OCI-LY3 (cell line): ENCODE measurements at regions not wholly inside any gene's neighbourhood (a gene's known extent, or its start where the extent isn't known, plus 50 kb on each side); places are given as distances from the start of the nearest gene placed in this dataset.
A peak's percentile ranks its signal among the peaks of the same experiment; 100 is the strongest.

Experiments
- H2AFZ ChIP-seq: fragments of 200-600, 300-600 bp; shearing (Covaris generic); 2 replicates; pipeline ENCODE4 v1.6.0; 2014; ENCODE audit warnings: antibody characterized with exemption, low read depth, low read length
- H3K27ac ChIP-seq: fragments of 200-600, 300-600 bp; sonication (generic); 2 replicates; pipeline ENCODE4 v1.5.1; 2014; ENCODE audit warnings: mild to moderate bottlenecking, low read length, moderate library complexity, mixed read lengths
- H3K27me3 ChIP-seq: fragments of 200-600, 300-600 bp; sonication (generic); 2 replicates; pipeline ENCODE4 v1.6.1; 2014; ENCODE audit warnings: low read depth, low read length, mixed read lengths
- H3K36me3 ChIP-seq: fragments of 200-600, 300-600 bp; sonication (generic); replicated peaks from 2 replicates; pipeline ENCODE3; 2014; ENCODE audit warnings: low read depth, low read length, mixed read lengths
- H3K4me1 ChIP-seq: fragments of 300-600, 200-600 bp; sonication (generic); 2 replicates; pipeline ENCODE4 v1.6.1; 2014; ENCODE audit warnings: low read length, mixed read lengths
- H3K4me2 ChIP-seq: fragments of 200-600, 300-600 bp; sonication (generic); 2 replicates; pipeline ENCODE4 v1.6.1; 2014; ENCODE audit warnings: low read length, mixed read lengths
- H3K4me3 ChIP-seq: fragments of 300-600, 200-600 bp; sonication (generic); 2 replicates; pipeline ENCODE4 v1.5.1; 2014; ENCODE audit warnings: antibody characterized with exemption, mild to moderate bottlenecking, low read length, moderate library complexity
- H3K79me2 ChIP-seq: fragments of 300-600, 200-600 bp; shearing (Covaris generic); 2 replicates; pipeline ENCODE4 v1.6.1; 2014; ENCODE audit warnings: mild to moderate bottlenecking, low read length, mixed read lengths
- H3K9ac ChIP-seq: fragments of 300-600, 200-600 bp; shearing (Covaris generic); 2 replicates; pipeline ENCODE4 v1.6.0; 2014; ENCODE audit warnings: mild to moderate bottlenecking, low read length, moderate library complexity
- H3K9me3 ChIP-seq: fragments of 200-600, 300-600 bp; shearing (Covaris generic); 2 replicates; pipeline ENCODE4 v1.6.1; 2014; ENCODE audit warnings: low read length, mixed read lengths; ENCODE audit not compliant: insufficient read depth
- H4K20me1 ChIP-seq: fragments of 200-600, 300-600 bp; sonication (generic); 2 replicates; pipeline ENCODE4 v1.6.1; 2016; ENCODE audit warnings: low read length, mixed read lengths; ENCODE audit not compliant: insufficient read depth
- EZH2phosphoT487 ChIP-seq: fragments of 200-600 bp; shearing (Covaris generic); IDR thresholded peaks from 2 replicates; pipeline ENCODE4 v1.6.1; 2018; ENCODE audit warnings: antibody characterized with exemption, mixed run types, low read depth
- TF ChIP-seq, protein P1 (sequence below): fragments of 200-600, 300-600 bp; sonication (generic); IDR thresholded peaks from 2 replicates; pipeline ENCODE4 v1.5.1; 2014; ENCODE audit warnings: antibody characterized with exemption, low read length, low read depth

DNA sequence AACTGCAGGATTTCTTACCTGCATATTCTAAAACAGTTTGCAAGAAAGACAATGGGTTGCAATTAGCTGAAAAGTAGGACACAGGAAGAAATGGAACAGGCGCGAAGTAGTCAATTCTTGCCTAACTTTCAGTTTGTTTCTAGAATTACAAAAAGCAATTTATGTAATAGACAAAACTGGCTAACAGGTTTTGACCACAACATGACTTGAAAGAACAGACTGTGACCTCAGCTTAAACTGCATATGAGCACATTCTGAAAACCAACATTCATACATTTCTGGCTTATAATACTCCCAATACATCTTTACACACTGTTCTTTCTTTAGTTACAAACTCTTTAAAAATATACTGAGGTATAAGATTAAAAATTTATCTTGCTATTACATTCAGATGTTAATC is 405.9 kb upstream of the B3GALT2 start:
- Histone ChIP-seq H3K36me3 (peaks cover 9% of the 10 kb centered on the region), H3K27me3 (no peaks in the 10 kb centered on the region), H3K4me3 (no peak overlapping the region), H3K9me3 (no peaks in the 10 kb centered on the region), H3K4me2 (peak overlapping the region; percentile 76), H3K4me1 (peaks cover 48% of the 10 kb centered on the region), H3K9ac (no peak overlapping the region), H4K20me1 (no peaks in the 10 kb centered on the region), H2AFZ (no peak overlapping the region), H3K27ac (no peak overlapping the region), H3K79me2 (no peaks in the 10 kb centered on the region)
- no peak for TF ChIP-seq EZH2phosphoT487
- TF ChIP-seq, protein P1, sequence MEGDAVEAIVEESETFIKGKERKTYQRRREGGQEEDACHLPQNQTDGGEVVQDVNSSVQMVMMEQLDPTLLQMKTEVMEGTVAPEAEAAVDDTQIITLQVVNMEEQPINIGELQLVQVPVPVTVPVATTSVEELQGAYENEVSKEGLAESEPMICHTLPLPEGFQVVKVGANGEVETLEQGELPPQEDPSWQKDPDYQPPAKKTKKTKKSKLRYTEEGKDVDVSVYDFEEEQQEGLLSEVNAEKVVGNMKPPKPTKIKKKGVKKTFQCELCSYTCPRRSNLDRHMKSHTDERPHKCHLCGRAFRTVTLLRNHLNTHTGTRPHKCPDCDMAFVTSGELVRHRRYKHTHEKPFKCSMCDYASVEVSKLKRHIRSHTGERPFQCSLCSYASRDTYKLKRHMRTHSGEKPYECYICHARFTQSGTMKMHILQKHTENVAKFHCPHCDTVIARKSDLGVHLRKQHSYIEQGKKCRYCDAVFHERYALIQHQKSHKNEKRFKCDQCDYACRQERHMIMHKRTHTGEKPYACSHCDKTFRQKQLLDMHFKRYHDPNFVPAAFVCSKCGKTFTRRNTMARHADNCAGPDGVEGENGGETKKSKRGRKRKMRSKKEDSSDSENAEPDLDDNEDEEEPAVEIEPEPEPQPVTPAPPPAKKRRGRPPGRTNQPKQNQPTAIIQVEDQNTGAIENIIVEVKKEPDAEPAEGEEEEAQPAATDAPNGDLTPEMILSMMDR: no peak

DNA sequence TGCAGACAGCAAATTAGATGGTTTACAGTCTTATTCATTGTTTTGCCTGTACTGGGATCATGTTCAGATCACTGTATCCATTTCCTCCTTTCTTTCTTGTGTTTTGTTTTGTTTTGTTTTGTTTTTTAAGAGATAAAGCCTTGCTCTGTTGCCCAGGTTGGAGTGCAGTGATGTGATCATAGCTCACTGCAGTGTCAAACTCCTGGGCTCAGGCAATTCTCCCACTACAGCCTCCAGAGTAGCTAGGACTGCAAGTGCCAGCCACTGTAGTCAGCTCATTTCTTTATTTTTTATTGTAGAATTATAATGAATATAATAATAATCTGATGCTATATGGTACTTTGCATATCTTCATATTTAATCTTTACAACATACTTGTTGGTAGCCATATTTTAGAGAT is 403.7 kb upstream of the B3GALT2 start:
- no peak overlapping the region for H3K4me2 ChIP-seq
- H3K4me1 ChIP-seq: peaks cover 32% of the 10 kb centered on the region

DNA sequence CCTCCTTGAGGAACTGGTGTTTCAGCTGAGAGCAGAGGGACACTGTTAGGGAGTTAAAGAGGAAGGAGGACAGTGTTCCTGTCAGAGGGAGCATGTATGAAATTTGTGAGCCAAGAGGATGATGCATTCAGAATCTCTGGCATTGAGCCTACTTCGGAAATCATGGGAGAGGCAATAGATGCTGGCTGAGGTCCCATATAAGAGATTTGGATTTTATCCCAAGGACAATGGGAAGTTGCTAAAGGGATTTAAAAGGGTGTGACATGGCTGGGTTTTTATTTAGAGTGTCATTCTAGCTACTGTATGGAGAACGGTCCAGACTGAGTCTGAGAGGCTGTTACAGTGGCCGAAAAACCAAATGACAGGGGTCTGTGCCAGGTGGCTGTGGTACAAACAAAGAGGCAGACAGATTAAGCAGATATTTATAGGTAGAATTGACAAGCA is 403.2 kb upstream of the B3GALT2 start:
- no peaks in the 10 kb centered on the region for H3K27me3 ChIP-seq

More for the DNA sequence above, 403.7 kb upstream of the B3GALT2 start:
- H2AFZ ChIP-seq: no peak overlapping the region
- no peaks in the 10 kb centered on the region for H3K79me2 ChIP-seq
- no peaks in the 10 kb centered on the region for H3K9me3 ChIP-seq
- no peak overlapping the region for H3K4me3 ChIP-seq
- peaks cover 2% of the 10 kb centered on the region for H3K36me3 ChIP-seq
- no peaks in the 10 kb centered on the region for H4K20me1 ChIP-seq
- H3K27me3 ChIP-seq: no peaks in the 10 kb centered on the region
- TF ChIP-seq, protein P1: no peak
- no peak for TF ChIP-seq EZH2phosphoT487
- no peak overlapping the region for H3K27ac ChIP-seq
- H3K9ac ChIP-seq: no peak overlapping the region

DNA sequence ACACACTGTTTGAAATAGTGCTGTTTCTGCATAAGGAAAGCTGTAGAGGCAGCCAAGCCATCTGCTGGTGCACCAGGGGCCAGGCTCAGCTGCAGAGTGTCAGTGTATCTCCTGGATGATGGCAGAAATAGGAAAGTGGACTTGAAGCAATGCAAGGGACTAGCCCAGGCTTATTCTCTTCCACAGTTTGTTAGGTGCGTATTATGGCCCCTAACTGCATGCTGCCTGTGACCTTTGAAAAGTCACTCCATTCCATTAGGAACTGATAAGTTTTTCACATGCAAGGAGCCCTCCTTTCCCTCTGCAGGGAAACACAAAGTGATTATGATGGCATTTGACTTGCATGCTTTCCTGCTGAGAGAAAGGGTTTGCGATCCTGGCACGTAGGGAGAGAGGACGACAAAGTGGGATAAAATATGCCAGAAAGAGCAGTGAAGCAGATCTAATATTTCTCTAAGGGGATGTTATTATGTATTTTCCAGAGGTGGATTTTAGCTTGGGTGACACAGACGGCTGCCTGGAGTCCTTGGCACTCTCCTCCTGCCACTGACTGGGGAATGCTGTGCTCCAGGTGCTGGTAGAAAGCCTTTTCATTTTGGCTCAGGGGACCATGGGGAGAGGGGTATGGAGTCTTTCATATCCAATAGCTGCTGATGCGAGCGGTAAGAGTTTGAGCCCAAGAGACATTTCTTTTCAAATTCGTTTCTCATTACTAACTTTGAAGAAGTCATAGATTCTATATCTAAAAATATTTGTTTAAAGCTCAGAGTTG is 402.1 kb upstream of the B3GALT2 start:
- no peak overlapping the region for H2AFZ ChIP-seq
- no peaks in the 10 kb centered on the region for H3K9me3 ChIP-seq
- H3K4me3 ChIP-seq: no peak overlapping the region
- no peak overlapping the region for H3K4me2 ChIP-seq
- H3K36me3 ChIP-seq: no peaks in the 10 kb centered on the region
- no peak overlapping the region for H3K9ac ChIP-seq
- no peak overlapping the region for H3K27ac ChIP-seq
- H3K27me3 ChIP-seq: no peaks in the 10 kb centered on the region
- peaks cover 16% of the 10 kb centered on the region for H3K4me1 ChIP-seq
- no peaks in the 10 kb centered on the region for H3K79me2 ChIP-seq
- no peaks in the 10 kb centered on the region for H4K20me1 ChIP-seq
- TF ChIP-seq, protein P1: no peak
- no peak for TF ChIP-seq EZH2phosphoT487

More for the DNA sequence above, 403.2 kb upstream of the B3GALT2 start:
- Histone ChIP-seq H3K4me2 (no peak overlapping the region), H3K9me3 (no peaks in the 10 kb centered on the region), H2AFZ (no peak overlapping the region), H3K79me2 (no peaks in the 10 kb centered on the region), H3K27ac (no peak overlapping the region), H4K20me1 (no peaks in the 10 kb centered on the region), H3K36me3 (no peaks in the 10 kb centered on the region), H3K4me1 (peaks cover 27% of the 10 kb centered on the region), H3K9ac (no peak overlapping the region), H3K4me3 (no peak overlapping the region)
- TF ChIP-seq, protein P1: no peak
- no peak for TF ChIP-seq EZH2phosphoT487
